ENCODE measurements at regions not wholly inside any gene's neighbourhood (a gene's known extent, or its start where the extent isn't known, plus 50 kb on each side); places are given as distances from the start of the nearest gene placed in this dataset.

DNA sequence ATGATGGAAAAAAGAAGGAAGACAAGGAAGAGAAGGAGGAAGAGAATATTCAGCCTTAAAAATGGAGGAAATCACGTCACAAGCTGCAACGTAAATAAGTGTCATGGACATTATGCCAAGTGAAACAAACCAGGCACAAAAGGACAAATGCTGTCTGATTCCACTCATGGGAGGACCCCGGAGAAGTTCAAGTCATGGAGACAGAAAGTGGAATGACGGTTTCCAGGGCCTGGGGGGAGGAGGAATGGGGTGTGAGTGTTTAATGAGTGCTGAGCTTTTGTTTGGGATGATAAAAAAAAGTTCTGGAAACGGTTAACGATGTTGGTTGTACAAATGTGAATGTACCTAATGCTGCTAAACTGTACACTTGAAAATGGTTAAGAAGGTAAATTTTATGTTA lies 439.5 kb downstream of the GADD45G start:
- Histone ChIP-seq H3K27me3 (ENCODE audit: control insufficient read depth, insufficient read depth, low read length) (no peaks in the 10 kb centered on the region), H3K36me3 (ENCODE audit: control insufficient read depth, insufficient read depth, low read length) (no peaks in the 10 kb centered on the region), H3K4me3 (ENCODE audit: low read length) (no peak overlapping the region), H3K4me1 (ENCODE audit: control insufficient read depth, insufficient read depth, low read length) (no peaks in the 10 kb centered on the region), H3K9ac (ENCODE audit: low read length) (no peak overlapping the region), H3K9me3 (ENCODE audit: control insufficient read depth, low read length) (no peaks in the 10 kb centered on the region)

GRCh38 chr9:90044710-90045151 lies 439.9 kb downstream of the GADD45G start:
- no peak overlapping the region for H3K4me3 ChIP-seq (ENCODE audit: low read length)
- no peaks in the 10 kb centered on the region for H3K36me3 ChIP-seq (ENCODE audit: control insufficient read depth, insufficient read depth, low read length)
- H3K27me3 ChIP-seq (ENCODE audit: control insufficient read depth, insufficient read depth, low read length), result no peaks in the 10 kb centered on the region
- H3K4me1 ChIP-seq (ENCODE audit: control insufficient read depth, insufficient read depth, low read length), result no peaks in the 10 kb centered on the region
- no peaks in the 10 kb centered on the region for H3K9me3 ChIP-seq (ENCODE audit: control insufficient read depth, low read length)
- no peak overlapping the region for H3K9ac ChIP-seq (ENCODE audit: low read length)

DNA sequence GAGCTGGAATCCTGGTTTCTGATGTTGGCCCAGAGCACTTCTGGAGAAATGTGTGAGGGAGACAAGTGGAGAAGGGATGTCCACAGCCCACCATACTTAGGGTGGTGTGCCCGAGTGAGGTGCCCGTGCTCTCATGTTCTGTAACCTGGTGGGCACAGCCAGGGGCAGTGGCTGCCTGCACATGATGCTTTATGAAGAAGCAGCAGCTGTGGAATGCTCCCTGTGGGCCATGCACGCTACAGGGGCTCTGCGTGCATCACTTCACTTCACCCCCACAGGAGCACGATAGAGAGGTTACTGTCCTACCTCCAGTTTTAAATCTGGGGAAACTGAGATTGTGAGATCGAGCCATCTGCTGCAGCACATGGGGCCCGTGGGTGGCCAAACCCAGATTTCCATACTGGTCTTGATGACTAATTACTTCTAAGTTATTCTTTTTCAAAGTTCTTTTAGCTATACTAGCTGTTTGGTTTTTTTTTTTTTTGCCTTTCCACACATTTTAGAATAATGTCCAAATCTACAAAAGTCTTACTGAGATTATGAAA lies 441.6 kb downstream of the GADD45G start:
- Histone ChIP-seq H3K4me3 (ENCODE audit: low read length) (no peak overlapping the region), H3K36me3 (ENCODE audit: control insufficient read depth, insufficient read depth, low read length) (no peaks in the 10 kb centered on the region), H3K9ac (ENCODE audit: low read length) (no peak overlapping the region), H3K4me1 (ENCODE audit: control insufficient read depth, insufficient read depth, low read length) (no peaks in the 10 kb centered on the region), H3K27me3 (ENCODE audit: control insufficient read depth, insufficient read depth, low read length) (no peaks in the 10 kb centered on the region), H3K9me3 (ENCODE audit: control insufficient read depth, low read length) (no peaks in the 10 kb centered on the region)

DNA sequence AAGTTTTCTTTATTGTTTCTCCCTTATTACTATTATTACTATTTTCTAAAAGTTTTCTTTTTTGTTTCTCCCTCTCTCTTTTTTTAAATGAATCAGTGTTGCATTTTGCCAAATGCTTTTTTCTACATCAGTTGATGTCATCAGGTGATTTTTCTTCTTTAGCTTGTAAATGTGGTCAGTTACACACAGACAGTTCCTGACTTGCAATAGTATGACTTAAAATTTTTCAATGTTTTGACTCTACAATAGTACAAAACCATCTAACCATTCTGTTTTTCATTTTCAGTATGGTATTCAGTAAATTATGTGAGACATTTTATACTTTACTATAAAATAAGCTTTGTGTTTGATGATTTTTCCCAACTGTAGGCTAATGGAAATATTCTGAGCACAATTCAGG lies 443.0 kb downstream of the GADD45G start:
- no peak overlapping the region for H3K9ac ChIP-seq (ENCODE audit: low read length)
- H3K4me1 ChIP-seq (ENCODE audit: control insufficient read depth, insufficient read depth, low read length), result no peaks in the 10 kb centered on the region
- H3K27me3 ChIP-seq (ENCODE audit: control insufficient read depth, insufficient read depth, low read length), result no peaks in the 10 kb centered on the region
- no peaks in the 10 kb centered on the region for H3K9me3 ChIP-seq (ENCODE audit: control insufficient read depth, low read length)
- H3K4me3 ChIP-seq (ENCODE audit: low read length), result no peak overlapping the region
- no peaks in the 10 kb centered on the region for H3K36me3 ChIP-seq (ENCODE audit: control insufficient read depth, insufficient read depth, low read length)

GRCh38 chr9:90052366-90052765 lies 447.6 kb downstream of the GADD45G start:
- Histone ChIP-seq H3K36me3 (ENCODE audit: control insufficient read depth, insufficient read depth, low read length) (no peaks in the 10 kb centered on the region), H3K9me3 (ENCODE audit: control insufficient read depth, low read length) (no peaks in the 10 kb centered on the region), H3K4me3 (ENCODE audit: low read length) (no peak overlapping the region), H3K27me3 (ENCODE audit: control insufficient read depth, insufficient read depth, low read length) (no peaks in the 10 kb centered on the region), H3K4me1 (ENCODE audit: control insufficient read depth, insufficient read depth, low read length) (no peaks in the 10 kb centered on the region), H3K9ac (ENCODE audit: low read length) (no peak overlapping the region)

DNA sequence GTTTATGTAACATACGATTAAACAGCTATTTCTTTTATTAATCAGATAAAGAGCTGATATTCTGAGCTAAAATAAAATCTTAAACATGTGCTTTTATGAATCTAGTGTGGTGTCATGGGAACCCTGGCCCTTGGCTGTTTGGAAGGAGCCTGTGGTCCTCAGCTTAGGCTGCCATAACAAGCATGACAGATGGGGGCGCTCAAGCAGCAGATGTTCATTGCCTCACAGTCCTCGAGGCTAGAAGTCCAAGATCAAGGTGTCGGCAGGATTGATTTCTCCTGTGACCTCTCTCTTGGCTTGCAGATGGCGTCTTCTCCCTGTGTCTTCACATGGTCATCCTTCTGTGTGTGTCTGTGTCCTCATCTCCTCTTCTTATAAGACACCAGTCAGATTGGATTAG lies 448.2 kb downstream of the GADD45G start:
- Histone ChIP-seq H3K4me3 (ENCODE audit: low read length) (no peak overlapping the region), H3K9ac (ENCODE audit: low read length) (no peak overlapping the region), H3K4me1 (ENCODE audit: control insufficient read depth, insufficient read depth, low read length) (no peaks in the 10 kb centered on the region), H3K36me3 (ENCODE audit: control insufficient read depth, insufficient read depth, low read length) (no peaks in the 10 kb centered on the region), H3K27me3 (ENCODE audit: control insufficient read depth, insufficient read depth, low read length) (no peaks in the 10 kb centered on the region), H3K9me3 (ENCODE audit: control insufficient read depth, low read length) (no peaks in the 10 kb centered on the region)

DNA sequence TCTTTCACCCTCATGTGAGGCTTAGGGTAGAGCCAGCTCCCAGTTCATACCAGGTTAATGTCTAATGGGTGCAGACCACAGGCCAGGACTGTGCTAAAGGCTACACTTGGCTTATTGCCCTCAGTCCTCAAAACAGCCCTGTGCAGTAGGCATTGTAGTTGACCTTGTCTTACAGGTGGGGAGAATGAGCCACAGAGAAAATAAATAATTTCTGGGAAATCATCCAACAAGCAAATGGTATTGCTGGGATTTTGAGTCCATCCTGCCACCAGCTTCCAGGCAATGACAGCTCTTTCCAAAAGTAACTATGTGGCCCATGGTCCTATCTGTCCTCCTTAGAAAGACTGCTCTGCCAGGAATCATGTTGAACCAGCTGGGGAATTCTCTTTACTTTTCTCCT lies 450.0 kb downstream of the GADD45G start:
- no peak overlapping the region for H3K4me3 ChIP-seq (ENCODE audit: low read length)
- no peaks in the 10 kb centered on the region for H3K9me3 ChIP-seq (ENCODE audit: control insufficient read depth, low read length)
- H3K9ac ChIP-seq (ENCODE audit: low read length), result no peak overlapping the region
- no peaks in the 10 kb centered on the region for H3K4me1 ChIP-seq (ENCODE audit: control insufficient read depth, insufficient read depth, low read length)
- H3K27me3 ChIP-seq (ENCODE audit: control insufficient read depth, insufficient read depth, low read length), result no peaks in the 10 kb centered on the region
- no peaks in the 10 kb centered on the region for H3K36me3 ChIP-seq (ENCODE audit: control insufficient read depth, insufficient read depth, low read length)

GRCh38 chr9:90055226-90055625 lies 450.4 kb downstream of the GADD45G start:
- no peaks in the 10 kb centered on the region for H3K36me3 ChIP-seq (ENCODE audit: control insufficient read depth, insufficient read depth, low read length)
- H3K9me3 ChIP-seq (ENCODE audit: control insufficient read depth, low read length), result no peaks in the 10 kb centered on the region
- H3K9ac ChIP-seq (ENCODE audit: low read length), result no peak overlapping the region
- no peak overlapping the region for H3K4me3 ChIP-seq (ENCODE audit: low read length)
- H3K4me1 ChIP-seq (ENCODE audit: control insufficient read depth, insufficient read depth, low read length), result no peaks in the 10 kb centered on the region
- H3K27me3 ChIP-seq (ENCODE audit: control insufficient read depth, insufficient read depth, low read length), result no peaks in the 10 kb centered on the region

DNA sequence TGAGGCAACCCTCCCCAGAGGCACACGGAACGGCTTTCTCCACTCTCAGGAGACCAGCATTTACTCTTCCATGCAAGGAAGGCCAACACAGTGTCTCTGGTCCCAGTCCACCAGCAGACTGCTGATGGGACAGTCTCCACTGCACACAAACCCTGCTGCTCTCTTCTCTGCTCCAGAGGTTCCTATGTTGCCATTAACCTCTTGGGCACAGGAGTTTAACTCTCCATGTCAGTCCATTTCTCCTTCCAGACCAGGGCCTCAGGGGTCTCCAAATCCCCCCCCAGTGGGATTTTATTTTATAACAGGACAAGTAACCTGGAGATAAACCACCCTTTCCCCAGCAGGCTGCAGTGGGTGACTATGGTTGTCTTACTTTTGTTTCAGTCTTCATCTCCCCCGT lies 452.5 kb downstream of the GADD45G start:
- H3K4me1 ChIP-seq (ENCODE audit: control insufficient read depth, insufficient read depth, low read length), result no peaks in the 10 kb centered on the region
- no peak overlapping the region for H3K9ac ChIP-seq (ENCODE audit: low read length)
- no peaks in the 10 kb centered on the region for H3K9me3 ChIP-seq (ENCODE audit: control insufficient read depth, low read length)
- no peaks in the 10 kb centered on the region for H3K27me3 ChIP-seq (ENCODE audit: control insufficient read depth, insufficient read depth, low read length)
- H3K36me3 ChIP-seq (ENCODE audit: control insufficient read depth, insufficient read depth, low read length), result no peaks in the 10 kb centered on the region
- no peak overlapping the region for H3K4me3 ChIP-seq (ENCODE audit: low read length)

DNA sequence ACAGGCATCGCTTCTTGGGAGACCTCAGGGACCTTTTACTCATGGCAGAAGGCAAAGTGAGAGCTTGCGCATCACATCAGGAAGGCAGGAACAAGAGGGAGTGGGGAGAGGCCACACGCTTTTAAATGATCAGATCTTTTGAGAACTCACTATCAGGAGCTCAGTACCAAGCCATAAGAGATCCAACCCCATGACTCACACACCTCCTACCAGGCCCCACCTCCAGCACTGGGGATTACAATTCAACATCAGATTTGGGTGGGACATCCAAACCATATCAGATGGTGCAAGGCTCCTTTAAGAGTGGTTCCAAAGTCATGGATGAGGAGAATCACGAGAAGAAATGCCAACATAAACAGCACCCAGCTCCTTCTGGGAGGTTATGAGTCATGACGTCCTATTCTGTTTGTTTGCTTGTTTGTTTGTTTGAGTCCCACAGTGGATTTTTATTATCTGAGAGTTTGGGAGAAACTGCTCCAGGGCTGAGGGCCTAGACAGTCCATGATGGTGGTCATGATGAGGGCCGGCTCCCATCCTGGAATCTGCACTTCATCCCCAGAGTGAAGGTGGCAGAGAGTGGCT lies 453.5 kb downstream of the GADD45G start:
- no peaks in the 10 kb centered on the region for H3K27me3 ChIP-seq (ENCODE audit: control insufficient read depth, insufficient read depth, low read length)
- H3K9ac ChIP-seq (ENCODE audit: low read length), result no peak overlapping the region
- H3K36me3 ChIP-seq (ENCODE audit: control insufficient read depth, insufficient read depth, low read length), result no peaks in the 10 kb centered on the region
- H3K9me3 ChIP-seq (ENCODE audit: control insufficient read depth, low read length), result no peaks in the 10 kb centered on the region
- no peak overlapping the region for H3K4me3 ChIP-seq (ENCODE audit: low read length)
- no peaks in the 10 kb centered on the region for H3K4me1 ChIP-seq (ENCODE audit: control insufficient read depth, insufficient read depth, low read length)

GRCh38 chr9:90059436-90059835 lies 454.6 kb downstream of the GADD45G start:
- Histone ChIP-seq H3K4me1 (ENCODE audit: control insufficient read depth, insufficient read depth, low read length) (no peaks in the 10 kb centered on the region), H3K9me3 (ENCODE audit: control insufficient read depth, low read length) (no peaks in the 10 kb centered on the region), H3K36me3 (ENCODE audit: control insufficient read depth, insufficient read depth, low read length) (no peaks in the 10 kb centered on the region), H3K4me3 (ENCODE audit: low read length) (no peak overlapping the region), H3K9ac (ENCODE audit: low read length) (no peak overlapping the region), H3K27me3 (ENCODE audit: control insufficient read depth, insufficient read depth, low read length) (no peaks in the 10 kb centered on the region)

- no peaks in the 10 kb centered on the region for H3K4me1 ChIP-seq (ENCODE audit: control insufficient read depth, insufficient read depth, low read length)
- H3K4me3 ChIP-seq (ENCODE audit: low read length), result no peak overlapping the region
- H3K36me3 ChIP-seq (ENCODE audit: control insufficient read depth, insufficient read depth, low read length), result no peaks in the 10 kb centered on the region
- no peak overlapping the region for H3K9ac ChIP-seq (ENCODE audit: low read length)
- H3K9me3 ChIP-seq (ENCODE audit: control insufficient read depth, low read length), result no peaks in the 10 kb centered on the region
- no peaks in the 10 kb centered on the region for H3K27me3 ChIP-seq (ENCODE audit: control insufficient read depth, insufficient read depth, low read length)
Observed at GRCh38 chr9:90060256-90060655, 455.4 kb downstream of the GADD45G start.

DNA sequence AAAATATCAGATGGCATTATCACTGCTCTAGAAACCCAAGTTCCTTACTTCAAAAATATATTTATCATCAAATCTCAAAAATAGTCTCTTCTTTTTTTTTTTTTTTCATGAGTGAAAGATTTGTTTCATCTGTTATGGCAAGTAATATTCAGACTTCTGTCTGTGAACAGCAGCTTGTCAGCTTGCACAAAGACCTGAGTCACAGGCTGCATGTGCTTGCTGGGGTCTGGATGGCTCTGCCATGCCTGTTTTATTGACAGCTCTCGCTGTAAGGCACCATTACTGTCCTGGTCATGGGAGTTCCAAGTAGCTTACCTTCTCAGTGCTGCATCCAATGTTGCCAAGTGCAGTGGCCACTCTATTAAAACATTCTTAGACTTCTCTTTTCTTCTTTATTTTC lies 456.4 kb downstream of the GADD45G start:
- no peak overlapping the region for H3K9ac ChIP-seq (ENCODE audit: low read length)
- H3K9me3 ChIP-seq (ENCODE audit: control insufficient read depth, low read length), result no peaks in the 10 kb centered on the region
- H3K4me1 ChIP-seq (ENCODE audit: control insufficient read depth, insufficient read depth, low read length), result no peaks in the 10 kb centered on the region
- H3K27me3 ChIP-seq (ENCODE audit: control insufficient read depth, insufficient read depth, low read length), result no peaks in the 10 kb centered on the region
- no peak overlapping the region for H3K4me3 ChIP-seq (ENCODE audit: low read length)
- H3K36me3 ChIP-seq (ENCODE audit: control insufficient read depth, insufficient read depth, low read length), result no peaks in the 10 kb centered on the region
